ENCODE measurements at regions not wholly inside any gene's neighbourhood (a gene's known extent, or its start where the extent isn't known, plus 50 kb on each side); places are given as distances from the start of the nearest gene placed in this dataset.

GRCh38 chr6:41474213-41474933 is 71.8 kb upstream of the FOXP4 start:
- Histone ChIP-seq H3K27ac (no peak overlapping the region), H3K4me1 (ENCODE audit: low read depth) (peaks cover 12% of the 10 kb centered on the region), H3K9me3 (ENCODE audit: low read depth) (no peaks in the 10 kb centered on the region), H3K27me3 (peaks cover 16% of the 10 kb centered on the region), H3K36me3 (no peaks in the 10 kb centered on the region), H3K4me3 (no peak overlapping the region)
- DNase-seq (ENCODE audit: low read depth in 1 of 2, low spot score in 1 of 2): no peak
- TF ChIP-seq CTCF (IDR thresholded peaks at IDR 0.05; ENCODE audit: low read depth, low read length): no peak

GRCh38 chr6:41475164-41475563 is 71.0 kb upstream of the FOXP4 start:
- Histone ChIP-seq H3K9me3 (ENCODE audit: low read depth) (no peaks in the 10 kb centered on the region), H3K4me3 (no peak overlapping the region), H3K36me3 (no peaks in the 10 kb centered on the region), H3K27ac (no peak overlapping the region), H3K27me3 (peaks cover 8% of the 10 kb centered on the region), H3K4me1 (ENCODE audit: low read depth) (peaks cover 8% of the 10 kb centered on the region)
- DNase-seq (ENCODE audit: low read depth in 1 of 2, low spot score in 1 of 2): no peak
- no peak for TF ChIP-seq CTCF (IDR thresholded peaks at IDR 0.05; ENCODE audit: low read depth, low read length)

GRCh38 chr6:41475737-41476357 is 70.3 kb upstream of the FOXP4 start:
- Histone ChIP-seq H3K9me3 (ENCODE audit: low read depth) (no peaks in the 10 kb centered on the region), H3K27me3 (peaks cover under 1% of the 10 kb centered on the region), H3K4me3 (no peak overlapping the region), H3K27ac (no peak overlapping the region), H3K36me3 (no peaks in the 10 kb centered on the region), H3K4me1 (ENCODE audit: low read depth) (peaks cover 8% of the 10 kb centered on the region)
- DNase-seq (ENCODE audit: low read depth in 1 of 2, low spot score in 1 of 2): no peak
- no peak for TF ChIP-seq CTCF (IDR thresholded peaks at IDR 0.05; ENCODE audit: low read depth, low read length)

- no peaks in the 10 kb centered on the region for H3K27me3 ChIP-seq
- no peak overlapping the region for H3K4me3 ChIP-seq
- H3K9me3 ChIP-seq (ENCODE audit: low read depth): no peaks in the 10 kb centered on the region
- no peak for DNase-seq (ENCODE audit: low read depth in 1 of 2, low spot score in 1 of 2)
- H3K36me3 ChIP-seq: no peaks in the 10 kb centered on the region
- H3K4me1 ChIP-seq (ENCODE audit: low read depth): peaks cover 8% of the 10 kb centered on the region
- no peak for TF ChIP-seq CTCF (IDR thresholded peaks at IDR 0.05; ENCODE audit: low read depth, low read length)
- H3K27ac ChIP-seq: no peak overlapping the region
Measured at GRCh38 chr6:41476401-41476800, 69.8 kb upstream of the FOXP4 start.

GRCh38 chr6:41477572-41477971 is 68.6 kb upstream of the FOXP4 start:
- H3K9me3 ChIP-seq (ENCODE audit: low read depth): no peaks in the 10 kb centered on the region
- H3K27me3 ChIP-seq: no peaks in the 10 kb centered on the region
- peak in 1 of 2 donors; percentile 56 for DNase-seq (ENCODE audit: low read depth in 1 of 2, low spot score in 1 of 2)
- no peak overlapping the region for H3K4me3 ChIP-seq
- no peak overlapping the region for H3K27ac ChIP-seq
- H3K4me1 ChIP-seq (ENCODE audit: low read depth): peaks cover 3% of the 10 kb centered on the region
- H3K36me3 ChIP-seq: no peaks in the 10 kb centered on the region
- TF ChIP-seq CTCF (IDR thresholded peaks at IDR 0.05; ENCODE audit: low read depth, low read length): no peak

Data from cardiac muscle cell (in vitro differentiated cells and primary cell).